Ishikawa (cell line): ENCODE measurements at regions not wholly inside any gene's neighbourhood (a gene's known extent, or its start where the extent isn't known, plus 50 kb on each side); places are given as distances from the start of the nearest gene placed in this dataset.

Experiments used
- CEBPB ChIP-seq: IDR thresholded peaks from 2 replicates; pipeline ENCODE4 v1.6.1; 2012
- CREB1 ChIP-seq: IDR thresholded peaks from 2 replicates; pipeline ENCODE4 v1.6.1; 2012; ENCODE audit warnings: low read depth
- EGR1 ChIP-seq: IDR thresholded peaks from 2 replicates; pipeline ENCODE4 v1.6.1; 2012
- EP300 ChIP-seq: IDR thresholded peaks from 2 replicates; pipeline ENCODE4 v1.6.1; 2012; ENCODE audit warnings: borderline replicate concordance
- FOXM1 ChIP-seq: IDR thresholded peaks from 2 replicates; pipeline ENCODE4 v1.6.1; 2012; ENCODE audit warnings: low read depth, borderline replicate concordance
- MAX ChIP-seq: IDR thresholded peaks from 2 replicates; pipeline ENCODE4 v1.6.1; 2012
- NFIC ChIP-seq: IDR thresholded peaks from 2 replicates; pipeline ENCODE4 v1.6.1; 2012
- RAD21 ChIP-seq: IDR thresholded peaks from 2 replicates; pipeline ENCODE4 v1.6.1; 2012; ENCODE audit warnings: low read depth
- REST ChIP-seq: IDR thresholded peaks from 2 replicates; pipeline ENCODE4 v1.6.1; 2012; ENCODE audit warnings: low read depth, mild to moderate bottlenecking
- TAF1 ChIP-seq: IDR thresholded peaks from 2 replicates; pipeline ENCODE4 v1.6.1; 2012; ENCODE audit warnings: low read depth, mild to moderate bottlenecking
- TCF12 ChIP-seq: IDR thresholded peaks from 2 replicates; pipeline ENCODE4 v1.6.1; 2012; ENCODE audit warnings: low read depth
- TEAD4 ChIP-seq: IDR thresholded peaks from 2 replicates; pipeline ENCODE4 v1.6.1; 2012
- USF1 ChIP-seq: IDR thresholded peaks from 2 replicates; pipeline ENCODE4 v1.6.1; 2012
- YY1 ChIP-seq: IDR thresholded peaks from 2 replicates; pipeline ENCODE4 v1.6.1; 2012; ENCODE audit warnings: low read depth
- ZBTB7A ChIP-seq: IDR thresholded peaks from 2 replicates; pipeline ENCODE4 v1.6.1; 2012; ENCODE audit warnings: low read depth

- TF ChIP-seq CEBPB: no peak
- no peak for TF ChIP-seq ZBTB7A
- no peak for TF ChIP-seq NFIC
- TF ChIP-seq YY1: no peak
- TF ChIP-seq FOXM1: no peak
- no peak for TF ChIP-seq REST
- no peak for TF ChIP-seq RAD21
- TF ChIP-seq TCF12: no peak
- no peak for TF ChIP-seq EP300
- TF ChIP-seq TEAD4: no peak
- no peak for TF ChIP-seq USF1
- TF ChIP-seq CREB1: no peak
- TF ChIP-seq TAF1: no peak
- TF ChIP-seq EGR1: no peak
- TF ChIP-seq MAX: no peak
Measured at GRCh38 chr2:220040346-220040745, 412.9 kb downstream of the SLC4A3 start.

GRCh38 chr2:220041447-220041846, 414.0 kb downstream of the SLC4A3 start:
- no peak for TF ChIP-seq MAX
- TF ChIP-seq TEAD4: no peak
- no peak for TF ChIP-seq YY1
- no peak for TF ChIP-seq CREB1
- no peak for TF ChIP-seq RAD21
- TF ChIP-seq CEBPB: no peak
- no peak for TF ChIP-seq REST
- TF ChIP-seq USF1: no peak
- no peak for TF ChIP-seq ZBTB7A
- TF ChIP-seq EP300: no peak
- no peak for TF ChIP-seq NFIC
- no peak for TF ChIP-seq TCF12
- no peak for TF ChIP-seq FOXM1
- no peak for TF ChIP-seq EGR1
- TF ChIP-seq TAF1: no peak

GRCh38 chr2:220043155-220043989, 415.9 kb downstream of the SLC4A3 start:
- TF ChIP-seq REST (no peak), CREB1 (no peak), FOXM1 (no peak)

GRCh38 chr2:220043990-220044335, 416.5 kb downstream of the SLC4A3 start:
- TF ChIP-seq USF1 (no peak), CREB1 (no peak), TEAD4 (no peak), MAX (no peak), RAD21 (no peak), TCF12 (no peak), REST (no peak), EP300 (no peak), NFIC (no peak)
